Mesendoderm (in vitro differentiated cells): ENCODE measurements at regions not wholly inside any gene's neighbourhood (a gene's known extent, or its start where the extent isn't known, plus 50 kb on each side); places are given as distances from the start of the nearest gene placed in this dataset.
A peak's percentile ranks its signal among the peaks of the same experiment; 100 is the strongest.

ENCODE experiments used
- DNase-seq: peaks from one replicate; pipeline ENCODE4 v3.0.0; 2013
- H2AK5ac ChIP-seq: 2 replicates; pipeline ENCODE4 v1.6.1; 2013; ENCODE audit warnings: low read length, inconsistent platforms
- H2BK120ac ChIP-seq: 2 replicates; pipeline ENCODE4 v1.6.1; 2013; ENCODE audit warnings: low read depth, mild to moderate bottlenecking, low read length, moderate library complexity, mixed read lengths
- H2BK15ac ChIP-seq: replicated peaks from 2 replicates; pipeline ENCODE4 v1.6.1; 2013; ENCODE audit warnings: low read depth, mild to moderate bottlenecking, moderate library complexity
- H2BK5ac ChIP-seq: 2 replicates; pipeline ENCODE4 v1.6.1; 2013; ENCODE audit warnings: low read length, inconsistent platforms
- H3K18ac ChIP-seq: 2 replicates; pipeline ENCODE4 v1.6.1; 2013; ENCODE audit warnings: mild to moderate bottlenecking, low read length, mixed read lengths
- H3K23ac ChIP-seq: one replicate; pipeline ENCODE4 v1.6.1; 2013; ENCODE audit warnings: low read length
- H3K27ac ChIP-seq: 2 replicates; pipeline ENCODE4 v1.5.1; 2013; ENCODE audit warnings: low read depth, mild to moderate bottlenecking, inconsistent platforms, low read length, moderate library complexity
- H3K27me3 ChIP-seq: 2 replicates; pipeline ENCODE4 v1.6.1; 2013; ENCODE audit warnings: low read length, control low read depth, mild to moderate bottlenecking, inconsistent platforms; ENCODE audit not compliant: insufficient read depth, poor library complexity
- H3K36me3 ChIP-seq: 2 replicates; pipeline ENCODE4 v1.6.1; 2013; ENCODE audit warnings: low read length, inconsistent platforms; ENCODE audit not compliant: control insufficient read depth, insufficient read depth
- H3K4ac ChIP-seq: one replicate; pipeline ENCODE4 v1.6.1; 2013; ENCODE audit warnings: low read depth, mild to moderate bottlenecking, low read length, moderate library complexity
- H3K4me1 ChIP-seq: 2 replicates; pipeline ENCODE4 v1.6.1; 2013; ENCODE audit warnings: low read depth, low read length, inconsistent platforms; ENCODE audit not compliant: control insufficient read depth
- H3K4me2 ChIP-seq: 2 replicates; pipeline ENCODE4 v1.6.1; 2013; ENCODE audit warnings: low read length
- H3K4me3 ChIP-seq: 2 replicates; pipeline ENCODE4 v1.5.1; 2013; ENCODE audit warnings: mild to moderate bottlenecking, low read length
- H3K56ac ChIP-seq: one replicate; pipeline ENCODE4 v1.6.1; 2013; ENCODE audit warnings: low read length
- H3K79me1 ChIP-seq: 2 replicates; pipeline ENCODE4 v1.6.1; 2013; ENCODE audit warnings: low read length, inconsistent platforms
- H3K79me2 ChIP-seq: 2 replicates; pipeline ENCODE4 v1.6.1; 2013; ENCODE audit warnings: mild to moderate bottlenecking, low read length; ENCODE audit not compliant: control insufficient read depth, insufficient read depth
- H3K9ac ChIP-seq: 2 replicates; pipeline ENCODE4 v1.6.1; 2013; ENCODE audit warnings: low read length, inconsistent platforms
- H4K5ac ChIP-seq: one replicate; pipeline ENCODE4 v1.6.1; 2013; ENCODE audit warnings: low read length
- H4K8ac ChIP-seq: one replicate; pipeline ENCODE4 v1.6.1; 2013; ENCODE audit warnings: low read depth, mild to moderate bottlenecking, control low read depth, low read length, moderate library complexity
- WGBS: extraction: QIAGEN DNeasy Blood & Tissue Kit; methylation state at CpG from one replicate; pipeline ENCODE4 v1.1.7; 2013; ENCODE audit warnings: low lambda C conversion rate, missing lambda C conversion rate; ENCODE audit not compliant: insufficient coverage; ENCODE audit errors: extremely low coverage; 5-methylcytosine and 5-hydroxymethylcytosine counted together

DNA sequence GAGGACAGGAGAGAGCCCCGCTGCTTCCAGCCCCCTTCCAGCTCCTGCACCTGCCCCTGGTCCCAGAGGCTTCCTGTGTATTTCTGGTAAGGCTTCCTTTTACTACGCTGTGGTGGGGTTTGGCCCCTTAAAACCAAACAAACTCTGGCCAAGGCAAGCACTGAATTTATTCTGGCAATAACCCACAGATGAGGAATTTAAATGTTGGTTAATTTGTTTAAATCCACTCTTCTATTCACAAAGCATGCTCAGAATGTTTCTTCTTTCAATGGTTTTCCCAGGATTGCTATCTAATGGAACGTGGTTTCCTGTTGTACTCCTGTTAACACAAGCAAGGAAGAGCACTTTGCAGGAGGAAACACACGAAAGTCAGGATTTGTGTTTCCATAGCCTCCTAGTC lies 236.5 kb upstream of the FOXQ1 start:
- no peak overlapping the region for H3K23ac ChIP-seq
- WGBS, result no CpG with 5 or more reads among the region's 4 CpGs
- no peak overlapping the region for H3K9ac ChIP-seq
- H3K4me3 ChIP-seq, result no peak overlapping the region
- no peak overlapping the region for H2BK5ac ChIP-seq
- no peak overlapping the region for H4K5ac ChIP-seq
- H3K79me1 ChIP-seq, result no peaks in the 10 kb centered on the region
- no peak overlapping the region for H3K18ac ChIP-seq
- no peaks in the 10 kb centered on the region for H3K79me2 ChIP-seq
- H4K8ac ChIP-seq, result no peak overlapping the region
- no peak overlapping the region for H3K56ac ChIP-seq
- no peak overlapping the region for H2AK5ac ChIP-seq
- no peak overlapping the region for H3K27ac ChIP-seq
- H3K4me1 ChIP-seq, result no peaks in the 10 kb centered on the region
- H3K36me3 ChIP-seq, result no peaks in the 10 kb centered on the region
- H3K4me2 ChIP-seq, result no peak overlapping the region
- no peak overlapping the region for H2BK120ac ChIP-seq
- no peak overlapping the region for H2BK15ac ChIP-seq
- H3K27me3 ChIP-seq, result no peaks in the 10 kb centered on the region
- H3K4ac ChIP-seq, result no peak overlapping the region
- no peak for DNase-seq

DNA sequence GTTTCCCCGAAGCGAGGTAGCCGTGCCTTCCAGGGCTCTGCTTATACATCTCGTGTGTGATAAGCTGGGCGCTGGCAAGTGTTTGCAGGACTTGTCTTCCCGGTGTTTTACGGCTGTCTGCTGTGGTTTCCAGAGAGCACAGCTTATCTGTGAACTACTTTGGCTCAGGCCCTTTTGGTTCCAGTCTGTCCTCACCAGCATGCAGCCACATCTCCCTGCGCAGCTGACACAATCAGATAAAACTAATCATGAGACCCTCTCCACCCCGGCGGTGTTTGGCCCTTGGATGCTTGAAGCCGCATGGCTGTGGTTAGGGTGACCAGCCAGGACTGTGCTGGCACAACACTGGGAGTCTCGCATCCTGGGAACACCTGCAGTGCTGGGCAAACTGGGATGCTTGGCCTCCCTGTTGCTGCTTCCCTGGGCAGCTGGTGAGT lies 241.8 kb upstream of the FOXQ1 start:
- H2AK5ac ChIP-seq, result no peak overlapping the region
- no peak overlapping the region for H3K9ac ChIP-seq

DNA sequence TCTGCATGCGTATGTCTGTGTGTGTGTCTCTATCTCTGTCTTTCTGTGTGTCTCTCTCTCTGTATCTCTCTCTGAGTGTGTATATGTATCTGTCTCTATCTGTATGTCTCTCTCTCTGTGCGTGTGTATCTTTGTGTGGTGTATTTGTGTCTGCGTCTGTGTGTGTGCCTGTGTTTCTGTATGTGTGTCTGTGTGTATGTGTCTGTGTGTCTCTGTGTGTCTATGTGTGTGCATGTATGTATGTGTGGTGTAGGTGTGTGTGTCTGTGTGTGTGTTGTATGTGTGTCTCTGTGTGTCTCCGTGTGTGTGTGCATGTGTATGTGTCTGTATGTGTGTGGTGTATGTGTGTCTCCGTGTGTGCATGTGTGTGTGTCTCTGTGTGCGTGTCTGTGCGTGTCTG lies 243.0 kb upstream of the FOXQ1 start:
- no peak overlapping the region for H4K5ac ChIP-seq
- H3K18ac ChIP-seq, result no peak overlapping the region
- no peaks in the 10 kb centered on the region for H3K4me1 ChIP-seq
- peak overlapping the region; percentile 60 for H3K56ac ChIP-seq
- no peaks in the 10 kb centered on the region for H3K27me3 ChIP-seq
- no peak overlapping the region for H3K9ac ChIP-seq
- no peak overlapping the region for H3K4ac ChIP-seq
- peak overlapping the region; percentile 96 for H2AK5ac ChIP-seq
- no peak overlapping the region for H2BK15ac ChIP-seq
- H4K8ac ChIP-seq, result no peak overlapping the region
- H3K4me2 ChIP-seq, result no peak overlapping the region
- no CpG with 5 or more reads among the region's 7 CpGs for WGBS
- no peak overlapping the region for H3K27ac ChIP-seq
- no peak overlapping the region for H2BK120ac ChIP-seq
- no peaks in the 10 kb centered on the region for H3K79me2 ChIP-seq
- H3K4me3 ChIP-seq, result no peak overlapping the region
- no peaks in the 10 kb centered on the region for H3K36me3 ChIP-seq
- DNase-seq, result no peak
- peak overlapping the region; percentile 45 for H3K23ac ChIP-seq
- H2BK5ac ChIP-seq, result peak overlapping the region; percentile 41
- H3K79me1 ChIP-seq, result no peaks in the 10 kb centered on the region

More for the DNA sequence above, 241.8 kb upstream of the FOXQ1 start:
- no peak overlapping the region for H2BK5ac ChIP-seq
- H3K18ac ChIP-seq, result no peak overlapping the region
- H2BK120ac ChIP-seq, result no peak overlapping the region
- no peaks in the 10 kb centered on the region for H3K27me3 ChIP-seq
- DNase-seq, result peak; percentile 61
- H4K8ac ChIP-seq, result no peak overlapping the region
- H3K79me2 ChIP-seq, result no peaks in the 10 kb centered on the region
- H3K4me3 ChIP-seq, result no peak overlapping the region
- H3K36me3 ChIP-seq, result no peaks in the 10 kb centered on the region
- H2BK15ac ChIP-seq, result no peak overlapping the region
- WGBS, result no CpG with 5 or more reads among the region's 12 CpGs
- H3K23ac ChIP-seq, result no peak overlapping the region
- no peak overlapping the region for H3K4ac ChIP-seq
- H3K79me1 ChIP-seq, result no peaks in the 10 kb centered on the region
- no peak overlapping the region for H3K27ac ChIP-seq
- H4K5ac ChIP-seq, result no peak overlapping the region
- H3K56ac ChIP-seq, result no peak overlapping the region
- no peaks in the 10 kb centered on the region for H3K4me1 ChIP-seq
- H3K4me2 ChIP-seq, result no peak overlapping the region

DNA sequence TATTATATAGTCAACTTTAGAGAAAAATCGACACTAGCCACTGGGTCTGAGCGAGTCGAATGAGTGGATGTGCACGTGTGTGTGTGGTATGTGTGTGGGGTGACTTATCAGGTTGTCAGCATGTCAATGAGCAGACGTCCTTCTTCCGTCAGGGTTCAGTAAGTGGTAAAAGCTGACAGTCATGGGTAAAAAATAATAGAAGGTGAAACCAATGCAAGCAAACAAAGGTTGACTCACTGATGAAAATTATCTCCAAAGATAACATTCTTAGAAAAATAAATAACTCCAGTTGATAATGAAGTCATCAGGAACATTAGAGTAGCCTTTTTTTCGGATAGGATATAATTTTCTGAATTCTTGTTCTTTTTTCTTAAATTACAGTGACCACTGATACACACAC lies 243.8 kb upstream of the FOXQ1 start:
- no peak for DNase-seq
- no peak overlapping the region for H2BK5ac ChIP-seq
- H3K4me3 ChIP-seq, result no peak overlapping the region
- WGBS, result no CpG with 5 or more reads among the region's 7 CpGs
- H3K4me2 ChIP-seq, result no peak overlapping the region
- no peaks in the 10 kb centered on the region for H3K4me1 ChIP-seq
- H3K36me3 ChIP-seq, result no peaks in the 10 kb centered on the region
- no peak overlapping the region for H3K18ac ChIP-seq
- no peak overlapping the region for H3K4ac ChIP-seq
- H2BK120ac ChIP-seq, result no peak overlapping the region
- H4K8ac ChIP-seq, result no peak overlapping the region
- no peak overlapping the region for H3K23ac ChIP-seq
- H3K9ac ChIP-seq, result no peak overlapping the region
- no peak overlapping the region for H4K5ac ChIP-seq
- H3K27me3 ChIP-seq, result no peaks in the 10 kb centered on the region
- H3K27ac ChIP-seq, result no peak overlapping the region
- no peak overlapping the region for H2AK5ac ChIP-seq
- H3K56ac ChIP-seq, result no peak overlapping the region
- H2BK15ac ChIP-seq, result no peak overlapping the region
- H3K79me1 ChIP-seq, result no peaks in the 10 kb centered on the region
- H3K79me2 ChIP-seq, result no peaks in the 10 kb centered on the region

DNA sequence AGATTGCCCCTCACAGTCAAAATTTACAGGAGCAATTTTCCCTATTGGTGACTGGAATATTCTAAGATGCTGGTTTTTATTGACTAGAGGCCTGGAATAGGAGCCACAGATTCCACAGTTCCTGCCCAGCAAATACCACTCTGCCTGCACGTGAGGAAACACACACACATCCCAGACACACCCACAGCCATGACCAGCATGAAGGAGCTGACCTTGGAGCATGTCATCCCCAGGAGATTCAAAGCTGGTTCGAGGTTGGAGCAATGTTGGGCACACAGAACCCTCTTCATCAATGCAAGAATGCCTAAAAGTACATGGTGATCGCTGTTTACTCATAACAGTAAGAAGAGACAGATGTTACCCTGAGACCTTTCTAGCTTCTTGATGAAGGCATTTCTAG lies 244.6 kb upstream of the FOXQ1 start:
- H3K79me2 ChIP-seq, result no peaks in the 10 kb centered on the region
- H2BK15ac ChIP-seq, result no peak overlapping the region

DNA sequence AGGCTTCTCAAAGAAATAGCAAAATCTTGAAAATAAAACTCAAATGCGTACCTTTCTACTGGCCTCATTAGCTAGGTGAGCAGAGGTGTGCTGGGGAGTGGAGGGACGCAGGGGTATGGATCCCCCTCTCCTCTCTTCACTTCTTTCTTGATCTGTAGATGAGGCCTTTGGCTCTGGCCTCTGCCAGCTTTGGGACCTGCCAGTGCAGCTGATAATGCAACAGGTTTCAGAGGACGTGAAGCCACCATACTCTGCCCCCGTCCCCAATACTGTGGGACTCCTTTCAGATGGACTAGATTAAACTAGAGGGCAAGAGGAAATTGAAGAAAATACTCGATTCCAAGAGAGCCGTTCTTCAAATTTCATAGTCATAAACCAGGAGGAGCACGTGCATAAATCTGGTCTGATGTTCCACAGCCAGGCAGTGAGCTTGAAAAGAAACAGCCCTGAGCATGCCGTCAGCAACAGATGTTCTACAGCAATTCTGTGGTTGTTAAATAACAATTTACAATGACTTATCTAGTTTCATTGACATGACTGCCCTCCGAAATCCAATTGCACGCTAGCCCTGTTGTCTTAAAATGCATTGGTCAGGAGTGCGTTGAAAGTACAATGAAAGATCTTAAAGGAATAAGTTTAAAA lies 245.3 kb upstream of the FOXQ1 start:
- Histone ChIP-seq H3K79me1 (no peaks in the 10 kb centered on the region), H3K79me2 (no peaks in the 10 kb centered on the region), H4K5ac (no peak overlapping the region), H3K9ac (no peak overlapping the region), H3K36me3 (no peaks in the 10 kb centered on the region), H3K4me1 (no peaks in the 10 kb centered on the region), H3K27ac (no peak overlapping the region), H3K27me3 (no peaks in the 10 kb centered on the region), H4K8ac (no peak overlapping the region), H2BK120ac (no peak overlapping the region), H3K56ac (no peak overlapping the region), H3K23ac (no peak overlapping the region), H2AK5ac (no peak overlapping the region), H3K4ac (no peak overlapping the region), H2BK15ac (no peak overlapping the region), H3K4me2 (no peak overlapping the region), H3K4me3 (no peak overlapping the region), H3K18ac (no peak overlapping the region), H2BK5ac (no peak overlapping the region)
- DNase-seq, result no peak
- no CpG with 5 or more reads among the region's 11 CpGs for whole genome bisulfite sequencing

More for the DNA sequence above, 244.6 kb upstream of the FOXQ1 start:
- no peaks in the 10 kb centered on the region for H3K36me3 ChIP-seq
- no peak overlapping the region for H3K23ac ChIP-seq
- no peak overlapping the region for H3K4ac ChIP-seq
- H3K79me1 ChIP-seq, result no peaks in the 10 kb centered on the region
- no peak overlapping the region for H2BK5ac ChIP-seq
- no peak for DNase-seq
- H2AK5ac ChIP-seq, result no peak overlapping the region
- no peaks in the 10 kb centered on the region for H3K4me1 ChIP-seq
- H3K27me3 ChIP-seq, result no peaks in the 10 kb centered on the region
- H4K5ac ChIP-seq, result no peak overlapping the region
- no peak overlapping the region for H3K4me2 ChIP-seq
- H3K9ac ChIP-seq, result no peak overlapping the region
- H3K18ac ChIP-seq, result no peak overlapping the region
- H2BK120ac ChIP-seq, result no peak overlapping the region
- H4K8ac ChIP-seq, result no peak overlapping the region
- no CpG with 5 or more reads among the region's 3 CpGs for WGBS
- no peak overlapping the region for H3K56ac ChIP-seq
- no peak overlapping the region for H3K27ac ChIP-seq
- H3K4me3 ChIP-seq, result no peak overlapping the region
